ENCODE measurements at regions not wholly inside any gene's neighbourhood (a gene's known extent, or its start where the extent isn't known, plus 50 kb on each side); places are given as distances from the start of the nearest gene placed in this dataset.

GRCh38 chr2:122180972-122181371, 425.5 kb downstream of the TSN start:
- no peak overlapping the region for H3K4me3 ChIP-seq (ENCODE audit: low read depth, low read length)
- Mint-ChIP-seq H3K4me1 (ENCODE audit: low read depth, unreplicated experiment) (no peaks in the 10 kb centered on the region), H3K27me3 (ENCODE audit: insufficient read depth, unreplicated experiment) (peaks cover 3% of the 10 kb centered on the region), H3K9me3 (ENCODE audit: unreplicated experiment) (peaks cover 20% of the 10 kb centered on the region), H3K36me3 (ENCODE audit: insufficient read depth, unreplicated experiment) (no peaks in the 10 kb centered on the region), H3K27ac (ENCODE audit: unreplicated experiment) (no peak overlapping the region), H3K4me3 (ENCODE audit: unreplicated experiment) (no peak overlapping the region)
- H3K36me3 ChIP-seq (ENCODE audit: control insufficient read depth, insufficient read depth, low read length) = no peaks in the 10 kb centered on the region
- CTCF ChIA-PET = no interaction called here
- no peak for TF ChIP-seq CTCF (IDR thresholded peaks at IDR 0.05; ENCODE audit: insufficient read depth in 1 of 2, low read depth in 1 of 2, low read length in 1 of 2, severe bottlenecking in 1 of 2, unreplicated experiment in 1 of 2)
- POLR2A ChIA-PET = no interaction called here
- no TSS peak for BruUV-seq (replicated peaks)
- peaks cover 7% of the 10 kb centered on the region; the same call in 1 of the 2 replicates for H3K9me3 ChIP-seq
- no peak for DNase-seq
- H3K27me3 ChIP-seq (replicated peaks; ENCODE audit: control insufficient read depth, insufficient read depth, low read length) = no peaks in the 10 kb centered on the region
- no peaks in the 10 kb centered on the region for H3K4me1 ChIP-seq
- intact Hi-C loops (cut with micrococcal nuclease; ENCODE audit: unreplicated experiment) = no loop called here

GRCh38 chr2:122182616-122183355, 427.3 kb downstream of the TSN start:
- no peaks in the 10 kb centered on the region for H3K4me1 Mint-ChIP-seq (ENCODE audit: low read depth, unreplicated experiment)

GRCh38 chr2:122183890-122184289, 428.4 kb downstream of the TSN start:
- Mint-ChIP-seq H3K9me3 (ENCODE audit: unreplicated experiment) (peaks cover 12% of the 10 kb centered on the region), H3K4me1 (ENCODE audit: low read depth, unreplicated experiment) (no peaks in the 10 kb centered on the region), H3K4me3 (ENCODE audit: unreplicated experiment) (no peak overlapping the region), H3K27me3 (ENCODE audit: insufficient read depth, unreplicated experiment) (peaks cover 9% of the 10 kb centered on the region), H3K36me3 (ENCODE audit: insufficient read depth, unreplicated experiment) (no peaks in the 10 kb centered on the region), H3K27ac (ENCODE audit: unreplicated experiment) (no peak overlapping the region)
- no TSS peak for BruUV-seq (replicated peaks)
- peaks cover 4% of the 10 kb centered on the region; the same call in 1 of the 2 replicates for H3K9me3 ChIP-seq
- intact Hi-C loops (cut with micrococcal nuclease; ENCODE audit: unreplicated experiment) = no loop called here
- ChIA-PET POLR2A (no interaction called here), CTCF (no interaction called here)
- H3K4me1 ChIP-seq = no peaks in the 10 kb centered on the region
- H3K36me3 ChIP-seq (ENCODE audit: control insufficient read depth, insufficient read depth, low read length) = no peaks in the 10 kb centered on the region
- DNase-seq = no peak
- H3K27me3 ChIP-seq (replicated peaks; ENCODE audit: control insufficient read depth, insufficient read depth, low read length) = no peaks in the 10 kb centered on the region
- no peak overlapping the region for H3K4me3 ChIP-seq (ENCODE audit: low read depth, low read length)
- TF ChIP-seq CTCF (IDR thresholded peaks at IDR 0.05; ENCODE audit: insufficient read depth in 1 of 2, low read depth in 1 of 2, low read length in 1 of 2, severe bottlenecking in 1 of 2, unreplicated experiment in 1 of 2) = no peak

More at GRCh38 chr2:122182616-122183355, 427.3 kb downstream of the TSN start:
- TF ChIP-seq CTCF (IDR thresholded peaks at IDR 0.05; ENCODE audit: insufficient read depth in 1 of 2, low read depth in 1 of 2, low read length in 1 of 2, severe bottlenecking in 1 of 2, unreplicated experiment in 1 of 2) = no peak
- H3K36me3 ChIP-seq (ENCODE audit: control insufficient read depth, insufficient read depth, low read length) = no peaks in the 10 kb centered on the region
- ChIA-PET POLR2A (no interaction called here), CTCF (no interaction called here)
- H3K4me3 Mint-ChIP-seq (ENCODE audit: unreplicated experiment) = no peak overlapping the region
- peaks cover 7% of the 10 kb centered on the region; the same call in 1 of the 2 replicates for H3K9me3 ChIP-seq
- DNase-seq = no peak
- H3K27me3 Mint-ChIP-seq (ENCODE audit: insufficient read depth, unreplicated experiment) = peaks cover 3% of the 10 kb centered on the region
- H3K36me3 Mint-ChIP-seq (ENCODE audit: insufficient read depth, unreplicated experiment) = no peaks in the 10 kb centered on the region
- BruUV-seq (replicated peaks) = no TSS peak
- H3K27me3 ChIP-seq (replicated peaks; ENCODE audit: control insufficient read depth, insufficient read depth, low read length) = no peaks in the 10 kb centered on the region
- no peak overlapping the region for H3K4me3 ChIP-seq (ENCODE audit: low read depth, low read length)
- peaks cover 20% of the 10 kb centered on the region for H3K9me3 Mint-ChIP-seq (ENCODE audit: unreplicated experiment)
- intact Hi-C loops (cut with micrococcal nuclease; ENCODE audit: unreplicated experiment) = no loop called here
- H3K27ac Mint-ChIP-seq (ENCODE audit: unreplicated experiment) = no peak overlapping the region
- no peaks in the 10 kb centered on the region for H3K4me1 ChIP-seq
